ENCODE measurements at regions not wholly inside any gene's neighbourhood (a gene's known extent, or its start where the extent isn't known, plus 50 kb on each side); places are given as distances from the start of the nearest gene placed in this dataset.
"Not testable (repeated sequence)": the region's sequence is repeated elsewhere in the genome, so short reads cannot be mapped to it uniquely, and the experiment has no call there.

- Mint-ChIP-seq H3K4me3 (no peak overlapping the region), H3K27me3 (no peaks in the 10 kb centered on the region), H3K27ac (no peak overlapping the region), H3K36me3 (ENCODE audit: low read depth) (no peaks in the 10 kb centered on the region), H3K4me1 (ENCODE audit: low read depth) (no peaks in the 10 kb centered on the region), H3K9me3 (no peaks in the 10 kb centered on the region)
- no peaks in the 10 kb centered on the region for H3K36me3 ChIP-seq (ENCODE audit: insufficient read depth, low read length)
- no peak overlapping the region for H3K27ac ChIP-seq (ENCODE audit: low read depth in 1 of 2, low read length in 2 of 2)
- CTCF ChIA-PET = no interaction called here
- intact Hi-C loops (cut with DNase I, micrococcal nuclease) = no loop called here
- DNase-seq (no peak), ATAC-seq (ENCODE audit: poor library complexity) (no peak)
- POLR2A ChIA-PET = no interaction called here
- H3K4me1 ChIP-seq (ENCODE audit: insufficient read depth, low read length) = peaks cover 8% of the 10 kb centered on the region
- TF ChIP-seq CTCF (IDR thresholded peaks at IDR 0.05) = no peak
- no peaks in the 10 kb centered on the region for H3K9me3 ChIP-seq (ENCODE audit: control insufficient read depth in 1 of 2, insufficient read depth in 1 of 2, low read length in 2 of 2)
- H3K4me3 ChIP-seq (ENCODE audit: low read length) = no peak overlapping the region
- peaks cover 0 to 3% of the 10 kb centered on the region in 2 experiments for H3K27me3 ChIP-seq (ENCODE audit: control insufficient read depth in 1 of 2, insufficient read depth in 2 of 2, low read length in 2 of 2)
Measured at GRCh38 chr17:77288115-77288619, 147.4 kb downstream of the SEC14L1 start.

- DNase-seq; H3K4me1 ChIP-seq (ENCODE audit: insufficient read depth, low read length); H3K36me3 ChIP-seq (ENCODE audit: insufficient read depth, low read length); H3K27ac Mint-ChIP-seq; CTCF ChIA-PET; H3K27ac ChIP-seq (ENCODE audit: low read depth in 1 of 2, low read length in 2 of 2); H3K27me3 Mint-ChIP-seq; H3K9me3 ChIP-seq (ENCODE audit: control insufficient read depth in 1 of 2, insufficient read depth in 1 of 2, low read length in 2 of 2); POLR2A ChIA-PET; intact Hi-C loops (cut with DNase I, micrococcal nuclease); H3K4me3 ChIP-seq (ENCODE audit: low read length); H3K4me1 Mint-ChIP-seq (ENCODE audit: low read depth); H3K4me3 Mint-ChIP-seq; H3K27me3 ChIP-seq (ENCODE audit: control insufficient read depth in 1 of 2, insufficient read depth in 2 of 2, low read length in 2 of 2); H3K9me3 Mint-ChIP-seq; ATAC-seq (ENCODE audit: poor library complexity); H3K36me3 Mint-ChIP-seq (ENCODE audit: low read depth): not testable (repeated sequence)
Measured at GRCh38 chr17:77290759-77291558, 150.2 kb downstream of the SEC14L1 start.

GRCh38 chr17:77291591-77292386, 151.0 kb downstream of the SEC14L1 start:
- TF ChIP-seq CTCF (IDR thresholded peaks at IDR 0.05) = no peak
- intact Hi-C loops (cut with DNase I, micrococcal nuclease) = no loop called here

More at GRCh38 chr17:77291591-77292386, 151.0 kb downstream of the SEC14L1 start:
- no peaks in the 10 kb centered on the region for H3K27me3 ChIP-seq (ENCODE audit: control insufficient read depth in 1 of 2, insufficient read depth in 2 of 2, low read length in 2 of 2)
- Mint-ChIP-seq H3K4me1 (ENCODE audit: low read depth) (no peaks in the 10 kb centered on the region), H3K27ac (no peak overlapping the region), H3K36me3 (ENCODE audit: low read depth) (no peaks in the 10 kb centered on the region), H3K27me3 (no peaks in the 10 kb centered on the region), H3K4me3 (no peak overlapping the region), H3K9me3 (no peaks in the 10 kb centered on the region)
- POLR2A ChIA-PET = no interaction called here
- ATAC-seq (ENCODE audit: poor library complexity) (no peak), DNase-seq (no peak)
- no peaks in the 10 kb centered on the region for H3K9me3 ChIP-seq (ENCODE audit: control insufficient read depth in 1 of 2, insufficient read depth in 1 of 2, low read length in 2 of 2)
- no peak overlapping the region for H3K4me3 ChIP-seq (ENCODE audit: low read length)
- no peak overlapping the region for H3K27ac ChIP-seq (ENCODE audit: low read depth in 1 of 2, low read length in 2 of 2)
- H3K36me3 ChIP-seq (ENCODE audit: insufficient read depth, low read length) = no peaks in the 10 kb centered on the region
- CTCF ChIA-PET = no interaction called here
- no peaks in the 10 kb centered on the region for H3K4me1 ChIP-seq (ENCODE audit: insufficient read depth, low read length)
